ENCODE measurements at regions not wholly inside any gene's neighbourhood (a gene's known extent, or its start where the extent isn't known, plus 50 kb on each side); places are given as distances from the start of the nearest gene placed in this dataset.

- no peak for TF ChIP-seq POLR2A (IDR thresholded peaks at IDR 0.05)
- TF ChIP-seq, protein P1, sequence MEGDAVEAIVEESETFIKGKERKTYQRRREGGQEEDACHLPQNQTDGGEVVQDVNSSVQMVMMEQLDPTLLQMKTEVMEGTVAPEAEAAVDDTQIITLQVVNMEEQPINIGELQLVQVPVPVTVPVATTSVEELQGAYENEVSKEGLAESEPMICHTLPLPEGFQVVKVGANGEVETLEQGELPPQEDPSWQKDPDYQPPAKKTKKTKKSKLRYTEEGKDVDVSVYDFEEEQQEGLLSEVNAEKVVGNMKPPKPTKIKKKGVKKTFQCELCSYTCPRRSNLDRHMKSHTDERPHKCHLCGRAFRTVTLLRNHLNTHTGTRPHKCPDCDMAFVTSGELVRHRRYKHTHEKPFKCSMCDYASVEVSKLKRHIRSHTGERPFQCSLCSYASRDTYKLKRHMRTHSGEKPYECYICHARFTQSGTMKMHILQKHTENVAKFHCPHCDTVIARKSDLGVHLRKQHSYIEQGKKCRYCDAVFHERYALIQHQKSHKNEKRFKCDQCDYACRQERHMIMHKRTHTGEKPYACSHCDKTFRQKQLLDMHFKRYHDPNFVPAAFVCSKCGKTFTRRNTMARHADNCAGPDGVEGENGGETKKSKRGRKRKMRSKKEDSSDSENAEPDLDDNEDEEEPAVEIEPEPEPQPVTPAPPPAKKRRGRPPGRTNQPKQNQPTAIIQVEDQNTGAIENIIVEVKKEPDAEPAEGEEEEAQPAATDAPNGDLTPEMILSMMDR (IDR thresholded peaks at IDR 0.05), result no peak
Observed at GRCh38 chr15:81450721-81451120, 76.7 kb upstream of the TMC3 start.

GRCh38 chr15:81449836-81450474 lies 75.9 kb upstream of the TMC3 start:
- DNase-seq (no peak), ATAC-seq (no peak)
- Histone ChIP-seq H3K27me3 (no peaks in the 10 kb centered on the region), H3K4me1 (no peaks in the 10 kb centered on the region), H3K36me3 (replicated peaks in 1 of 2; ENCODE audit: insufficient read depth in 1 of 2, low read depth in 2 of 2) (no peaks in the 10 kb centered on the region), H3K4me3 (no peak overlapping the region), H3K9me3 (no peaks in the 10 kb centered on the region), H3K27ac (no peak overlapping the region)
- TF ChIP-seq POLR2A (IDR thresholded peaks at IDR 0.05), result no peak
- TF ChIP-seq, protein P1 (IDR thresholded peaks at IDR 0.05), result no peak
- 49 to 56% methylated on average over 2 of the region's 2 CpGs for WGBS, 2 donors
- intact Hi-C loops (cut with DNase I), result no loop called here

More at GRCh38 chr15:81450721-81451120, 76.7 kb upstream of the TMC3 start:
- H3K27ac ChIP-seq, result no peak overlapping the region
- no peak for DNase-seq
- H3K9me3 ChIP-seq, result no peaks in the 10 kb centered on the region
- intact Hi-C loops (cut with DNase I), result no loop called here
- no peaks in the 10 kb centered on the region for H3K27me3 ChIP-seq
- no peak for ATAC-seq
- H3K36me3 ChIP-seq (replicated peaks in 1 of 2; ENCODE audit: insufficient read depth in 1 of 2, low read depth in 2 of 2), result no peaks in the 10 kb centered on the region
- H3K4me1 ChIP-seq, result no peaks in the 10 kb centered on the region
- no peak overlapping the region for H3K4me3 ChIP-seq
- 88% methylated on average over 1 of the region's 1 CpG for WGBS, 2 donors

GRCh38 chr15:81443040-81443820 lies 69.2 kb upstream of the TMC3 start:
- intact Hi-C loops (cut with DNase I), result no loop called here
- Histone ChIP-seq H3K9me3 (no peaks in the 10 kb centered on the region), H3K27ac (no peak overlapping the region), H3K4me1 (no peaks in the 10 kb centered on the region), H3K36me3 (replicated peaks in 1 of 2; ENCODE audit: insufficient read depth in 1 of 2, low read depth in 2 of 2) (no peaks in the 10 kb centered on the region), H3K27me3 (no peaks in the 10 kb centered on the region), H3K4me3 (no peak overlapping the region)
- WGBS, 2 donors, result 76 to 79% methylated on average over 5 of the region's 5 CpGs
- DNase-seq (no peak), ATAC-seq (no peak)
- TF ChIP-seq, protein P1 (IDR thresholded peaks at IDR 0.05), result no peak
- TF ChIP-seq POLR2A (IDR thresholded peaks at IDR 0.05), result no peak

DNA sequence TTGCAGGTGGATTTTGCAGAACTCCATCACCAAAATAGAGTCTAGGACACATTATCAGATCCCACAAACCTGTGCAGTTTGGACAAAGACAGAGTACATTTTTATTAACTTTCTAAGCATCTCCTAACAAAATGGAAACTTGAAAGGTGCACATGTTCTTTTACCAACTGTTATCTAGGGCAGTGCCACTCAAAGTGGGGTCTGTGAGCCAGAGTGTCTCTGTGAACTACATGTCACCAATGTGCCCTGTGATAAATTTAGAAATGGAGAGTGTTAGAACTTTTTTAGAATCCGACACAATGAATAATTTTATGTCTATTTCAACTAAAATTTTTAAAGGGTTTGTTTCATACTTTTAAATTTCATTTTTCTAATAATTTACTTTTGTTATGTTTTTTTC lies 68.4 kb upstream of the TMC3 start:
- no peak overlapping the region for H3K27ac ChIP-seq
- intact Hi-C loops (cut with DNase I), result no loop called here
- H3K9me3 ChIP-seq, result no peaks in the 10 kb centered on the region
- no peaks in the 10 kb centered on the region for H3K4me1 ChIP-seq
- TF ChIP-seq, protein P1 (IDR thresholded peaks at IDR 0.05), result no peak
- TF ChIP-seq POLR2A (IDR thresholded peaks at IDR 0.05), result no peak
- DNase-seq, result no peak
- H3K4me3 ChIP-seq, result no peak overlapping the region
- no peaks in the 10 kb centered on the region for H3K36me3 ChIP-seq (replicated peaks in 1 of 2; ENCODE audit: insufficient read depth in 1 of 2, low read depth in 2 of 2)
- no peaks in the 10 kb centered on the region for H3K27me3 ChIP-seq
- 96 to 97% methylated on average over 1 of the region's 1 CpG for WGBS, 2 donors
- no peak for ATAC-seq
